Left lung (tissue), 4 donors: ENCODE measurements at regions not wholly inside any gene's neighbourhood (a gene's known extent, or its start where the extent isn't known, plus 50 kb on each side); places are given as distances from the start of the nearest gene placed in this dataset.

ENCODE experiments used
- ATAC-seq: fragments of 200-7000 bp; cut with Tn5 transposase; one replicate; pipeline ENCODE4 v1.9.1; 2020; ENCODE audit warnings: moderate library complexity
- DNase-seq, 4 donors: peaks; one replicate each; pipeline ENCODE4 v3.0.0-alpha.2; 2013 to 2020
- H3K27ac ChIP-seq, 2 donors: fragments of 200-600 bp; sonication (generic) in 1 of 2; one replicate each; pipeline versions ENCODE4 v1.5.0 to v1.8.0; 2020 to 2021
- H3K27me3 ChIP-seq, 2 donors: fragments of 200-600 bp; sonication (generic) in 1 of 2; one replicate each; pipeline versions ENCODE4 v1.5.0 to v1.8.0; 2020 to 2021
- H3K36me3 ChIP-seq, 2 donors: fragments of 200-600 bp; sonication (generic) in 1 of 2; one replicate each; pipeline versions ENCODE4 v1.5.0 to v1.8.0; 2020 to 2021
- H3K4me1 ChIP-seq, 2 donors: fragments of 200-600 bp; one replicate each; pipeline ENCODE4 v1.8.0; 2021
- H3K4me3 ChIP-seq, 2 donors: fragments of 200-600 bp; sonication (generic) in 1 of 2; one replicate each; pipeline versions ENCODE4 v1.5.0 to v1.8.0; 2020 to 2021; ENCODE audit warnings: mild to moderate bottlenecking in 1 of 2
- H3K9me3 ChIP-seq, 2 donors: fragments of 200-600 bp; sonication (generic) in 1 of 2; one replicate each; pipeline versions ENCODE4 v1.5.0 to v1.8.0; 2020 to 2021
- CTCF ChIP-seq, 2 donors: fragments of 200-600 bp; sonication (generic) in 1 of 2; IDR thresholded peaks; one replicate each; pipeline versions ENCODE4 v1.5.0 to v1.8.0; 2021; ENCODE audit warnings: antibody characterized with exemption in 2 of 2
- intact Hi-C, 2 donors: fragments of 100-400 bp; cut with DNase I; formaldehyde crosslinking; loops; one replicate each; pipeline versions ENCODE4 v1.11.2 to v1.14.2; 2022
- donor health status: DM: no; HTN: yes; CAD: no.
- donor health status: DM: no; HTN: no; CAD: no.

- Histone ChIP-seq H3K27ac (no peak overlapping the region), H3K36me3 (no peaks in the 10 kb centered on the region), H3K4me1 (no peaks in the 10 kb centered on the region), H3K4me3 (no peak overlapping the region), H3K9me3 (peaks cover 0 to 22% of the 10 kb centered on the region in 2 donors), H3K27me3 (no peaks in the 10 kb centered on the region)
- no peak for ATAC-seq
- intact Hi-C loops, result no loop called here
- TF ChIP-seq CTCF (IDR thresholded peaks at IDR 0.05), result no peak
- DNase-seq, result no peak
Measured at GRCh38 chr4:132839070-132839469, 310.0 kb upstream of the PCDH10 start.

GRCh38 chr4:132859929-132860328 is 289.2 kb upstream of the PCDH10 start:
- Histone ChIP-seq H3K4me1 (no peaks in the 10 kb centered on the region), H3K36me3 (no peaks in the 10 kb centered on the region), H3K27ac (no peak overlapping the region), H3K9me3 (no peaks in the 10 kb centered on the region), H3K4me3 (no peak overlapping the region), H3K27me3 (no peaks in the 10 kb centered on the region)
- intact Hi-C loops, result no loop called here
- DNase-seq (no peak), ATAC-seq (no peak)
- TF ChIP-seq CTCF (IDR thresholded peaks at IDR 0.05), result no peak

- no peak for TF ChIP-seq CTCF (IDR thresholded peaks at IDR 0.05)
- intact Hi-C loops, result no loop called here
Measured at GRCh38 chr4:132860976-132861375, 288.1 kb upstream of the PCDH10 start.

GRCh38 chr4:132863619-132864018 is 285.5 kb upstream of the PCDH10 start:
- no peak for ATAC-seq
- DNase-seq, result no peak
- no peak for TF ChIP-seq CTCF (IDR thresholded peaks at IDR 0.05)
- no peak overlapping the region for H3K4me3 ChIP-seq
- H3K27me3 ChIP-seq, result no peaks in the 10 kb centered on the region
- no peak overlapping the region for H3K27ac ChIP-seq
- peaks cover 0 to 3% of the 10 kb centered on the region in 2 donors for H3K9me3 ChIP-seq
- H3K4me1 ChIP-seq, result no peaks in the 10 kb centered on the region
- intact Hi-C loops, result no loop called here
- H3K36me3 ChIP-seq, result no peaks in the 10 kb centered on the region

More at GRCh38 chr4:132860976-132861375, 288.1 kb upstream of the PCDH10 start:
- Histone ChIP-seq H3K27ac (no peak overlapping the region), H3K4me3 (no peak overlapping the region), H3K4me1 (no peaks in the 10 kb centered on the region), H3K36me3 (no peaks in the 10 kb centered on the region), H3K27me3 (no peaks in the 10 kb centered on the region), H3K9me3 (no peaks in the 10 kb centered on the region)
- DNase-seq, result no peak
- no peak for ATAC-seq

- no peak for TF ChIP-seq CTCF (IDR thresholded peaks at IDR 0.05)
- Histone ChIP-seq H3K4me1 (no peaks in the 10 kb centered on the region), H3K9me3 (peaks cover 0 to 3% of the 10 kb centered on the region in 2 donors), H3K27me3 (no peaks in the 10 kb centered on the region), H3K36me3 (no peaks in the 10 kb centered on the region), H3K4me3 (no peak overlapping the region), H3K27ac (no peak overlapping the region)
- intact Hi-C loops, result no loop called here
- ATAC-seq (no peak), DNase-seq (no peak)
Measured at GRCh38 chr4:132865458-132865857, 283.6 kb upstream of the PCDH10 start.
